GM19351 (cell line): ENCODE measurements at regions not wholly inside any gene's neighbourhood (a gene's known extent, or its start where the extent isn't known, plus 50 kb on each side); places are given as distances from the start of the nearest gene placed in this dataset.

Experiments
- ATAC-seq: cut with Tn5 transposase; IDR thresholded peaks from one replicate; pipeline ENCODE4 v1.9.1; 2021; ENCODE audit warnings: mild to moderate bottlenecking, moderate library complexity; ENCODE audit not compliant: unreplicated experiment

DNA sequence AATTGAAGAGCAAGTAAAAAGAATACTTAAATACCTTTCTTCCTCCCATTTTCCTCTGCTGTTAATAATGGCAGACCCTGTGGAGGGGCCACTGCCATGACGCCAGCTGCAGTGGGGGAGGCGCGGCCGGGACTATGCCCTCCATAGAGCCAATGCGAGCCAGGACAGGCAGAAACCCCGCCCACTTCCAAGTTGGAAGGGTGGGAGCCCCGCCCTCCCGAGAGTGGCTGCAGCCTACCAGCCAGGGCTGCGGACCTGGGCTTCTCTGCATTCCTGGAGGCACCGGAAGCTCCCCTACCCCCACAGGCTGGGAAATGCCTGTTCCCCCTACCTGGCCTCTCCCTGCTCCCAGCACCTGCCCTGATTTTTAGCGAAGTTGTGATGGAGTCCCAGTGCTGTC lies 439.4 kb upstream of the CDH19 start:
- no peak for ATAC-seq

GRCh38 chr18:67041334-67041733 lies 437.4 kb upstream of the CDH19 start:
- ATAC-seq = no peak

- no peak for ATAC-seq
These were observed 431.1 kb upstream of the CDH19 start for GRCh38 chr18:67035026-67035425.

- no peak for ATAC-seq
These were observed 419.2 kb upstream of the CDH19 start for GRCh38 chr18:67023059-67023458.

DNA sequence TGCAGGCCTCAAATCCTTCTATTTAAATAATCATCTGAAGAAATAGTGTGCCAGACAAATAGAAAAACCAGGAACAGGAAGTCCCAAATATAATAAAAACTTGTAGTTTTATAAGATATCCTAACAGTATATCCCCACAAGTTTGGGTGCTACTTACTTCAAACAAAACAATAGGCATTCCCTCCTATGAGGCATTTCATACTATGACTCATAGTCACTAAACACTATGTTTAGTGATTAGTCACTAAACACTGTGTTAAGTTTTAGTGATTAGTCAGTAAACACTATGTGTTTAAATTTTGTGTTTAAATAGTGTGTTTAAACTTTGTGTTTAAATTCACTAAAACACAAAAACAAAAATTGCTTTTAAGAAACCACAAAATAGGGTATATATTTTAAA lies 407.0 kb upstream of the CDH19 start:
- no peak for ATAC-seq

GRCh38 chr18:67007999-67008398 lies 404.1 kb upstream of the CDH19 start:
- no peak for ATAC-seq

- no peak for ATAC-seq
These were observed 403.2 kb upstream of the CDH19 start for GRCh38 chr18:67007085-67007484.

DNA sequence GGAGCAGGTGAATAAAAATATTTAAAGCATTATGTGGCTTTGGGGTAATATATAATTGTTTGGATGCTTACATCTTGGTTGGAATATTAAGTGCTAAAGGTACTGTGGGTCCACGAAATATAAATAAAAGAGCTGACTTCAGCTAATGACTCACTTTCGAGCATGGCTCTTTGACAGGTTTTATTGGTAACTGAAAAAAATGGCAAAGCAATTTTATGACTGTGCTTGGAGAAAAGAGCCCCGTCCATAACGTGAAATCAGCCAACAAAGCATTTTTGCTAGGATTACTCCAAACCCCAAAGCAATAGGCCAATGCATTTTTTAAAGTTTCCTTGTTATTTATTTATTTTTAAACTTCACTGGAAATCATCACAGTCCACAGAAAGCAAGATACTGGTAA lies 397.2 kb upstream of the CDH19 start:
- no peak for ATAC-seq

DNA sequence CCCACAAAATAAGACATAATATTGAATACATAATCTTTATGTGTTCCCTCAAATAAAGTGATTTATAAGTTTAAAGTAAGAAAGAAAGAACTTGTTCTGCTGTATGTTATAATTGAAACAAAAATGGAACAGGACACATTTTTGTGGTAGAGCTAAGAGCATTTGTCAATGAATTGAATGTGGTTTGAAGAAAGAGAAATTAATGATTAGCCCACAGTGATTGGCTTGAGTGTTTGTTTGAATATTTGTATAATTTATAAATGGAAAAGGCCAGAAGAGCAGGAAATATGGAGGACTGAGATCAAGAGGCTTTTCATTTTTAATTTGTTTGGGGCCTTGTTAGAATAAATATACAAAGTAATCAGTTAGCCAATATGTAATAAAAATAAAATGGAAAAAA lies 395.1 kb upstream of the CDH19 start:
- no peak for ATAC-seq

GRCh38 chr18:66995270-66995669 lies 391.4 kb upstream of the CDH19 start:
- no peak for ATAC-seq

DNA sequence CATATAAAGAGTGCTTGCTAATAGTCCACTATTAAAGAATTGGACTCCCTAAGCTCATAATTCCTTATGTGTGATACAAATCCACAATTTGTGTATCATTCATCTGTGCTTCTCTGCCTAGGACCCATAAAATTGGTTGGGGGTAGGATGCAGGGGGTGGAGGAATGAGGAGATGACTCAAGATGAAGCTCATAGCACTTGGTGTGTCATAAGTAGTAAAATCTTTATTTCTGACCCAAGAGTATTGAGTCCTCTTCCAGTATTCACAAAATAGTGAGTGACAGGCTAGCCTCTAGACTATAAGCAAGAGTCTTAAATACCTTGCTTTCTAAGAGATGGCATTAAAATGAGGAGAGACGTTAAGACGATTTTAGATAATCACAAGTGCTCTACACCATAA lies 390.9 kb upstream of the CDH19 start:
- no peak for ATAC-seq

- ATAC-seq = no peak
These were observed 389.6 kb upstream of the CDH19 start for GRCh38 chr18:66993492-66993891.

DNA sequence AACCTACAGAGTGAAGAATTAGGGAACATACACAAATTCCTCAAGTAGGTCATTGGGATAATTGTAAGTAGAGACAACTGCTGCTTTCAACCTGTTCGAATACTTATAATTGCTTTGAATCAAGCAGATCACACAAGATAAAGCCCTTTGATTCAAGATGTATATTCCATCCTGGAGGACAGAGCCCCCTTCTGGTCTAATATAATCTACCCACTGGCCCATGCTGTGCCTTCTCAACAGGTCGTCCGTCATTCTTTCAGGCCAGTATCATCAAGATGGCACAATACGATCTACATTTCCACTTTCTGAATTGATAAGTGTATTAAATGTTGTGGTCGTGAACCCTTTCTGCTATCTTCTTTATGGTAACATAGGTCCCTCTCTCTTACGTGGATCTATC lies 387.0 kb upstream of the CDH19 start:
- no peak for ATAC-seq

GRCh38 chr18:66979009-66979408 lies 375.1 kb upstream of the CDH19 start:
- ATAC-seq = no peak

GRCh38 chr18:66972681-66973080 lies 368.8 kb upstream of the CDH19 start:
- no peak for ATAC-seq

GRCh38 chr18:66971960-66972359 lies 368.1 kb upstream of the CDH19 start:
- ATAC-seq = no peak

GRCh38 chr18:66966171-66966570 lies 362.3 kb upstream of the CDH19 start:
- no peak for ATAC-seq

DNA sequence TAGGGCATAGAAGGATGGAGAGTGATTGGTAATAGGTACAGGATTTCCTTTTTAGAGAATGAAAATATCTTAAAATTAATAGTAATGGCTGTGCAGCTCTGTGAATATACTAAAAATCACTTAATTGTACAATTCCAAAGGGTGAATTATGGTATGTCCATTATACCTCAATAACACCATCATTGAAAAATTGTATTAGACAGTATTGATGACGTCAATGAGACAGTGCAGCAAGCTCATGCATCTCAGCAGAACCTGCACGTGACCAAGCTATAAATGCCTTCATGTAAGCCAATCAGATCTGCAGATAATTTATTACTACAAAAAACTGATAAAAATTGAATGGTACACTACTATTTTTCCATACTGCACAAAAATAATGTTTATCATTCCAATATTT lies 354.4 kb upstream of the CDH19 start:
- ATAC-seq = no peak

- ATAC-seq = no peak
These were observed 347.9 kb upstream of the CDH19 start for GRCh38 chr18:66951750-66952149.

DNA sequence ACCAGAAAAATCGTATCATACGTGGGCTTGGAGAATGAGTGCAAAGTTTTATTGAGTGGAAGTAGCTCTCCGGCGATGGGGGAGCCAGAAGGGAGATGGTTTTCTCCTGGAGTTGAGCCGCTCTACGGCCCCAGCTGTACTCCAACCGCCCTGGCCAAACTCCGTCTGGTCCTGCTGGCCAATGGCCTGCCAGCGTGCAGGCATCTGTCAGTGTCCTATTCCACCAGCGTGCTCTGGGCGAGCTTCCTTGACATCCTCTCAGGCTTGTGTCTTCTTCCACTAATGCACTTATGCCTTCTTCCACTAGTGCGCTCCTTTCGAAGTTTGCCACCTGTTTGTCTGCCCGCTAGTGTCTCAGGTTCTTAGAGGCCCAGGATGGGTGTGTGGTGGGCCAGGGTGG lies 345.5 kb upstream of the CDH19 start:
- no peak for ATAC-seq

GRCh38 chr18:66937546-66937945 lies 333.7 kb upstream of the CDH19 start:
- ATAC-seq = no peak

- no peak for ATAC-seq
These were observed 327.1 kb upstream of the CDH19 start for GRCh38 chr18:66931010-66931409.

GRCh38 chr18:66916834-66917233 lies 312.9 kb upstream of the CDH19 start:
- ATAC-seq = no peak

- ATAC-seq = no peak
These were observed 296.9 kb upstream of the CDH19 start for GRCh38 chr18:66900837-66901236.
